Stimulated activated memory B cell treated with anti-CD40 and anti-IgM and Interleukin-4, amounts not matched to agents 10 μg/mL and 1 μg/mL and 100 μg/mL, for 72 hours (primary cell): ENCODE measurements at regions not wholly inside any gene's neighbourhood (a gene's known extent, or its start where the extent isn't known, plus 50 kb on each side); places are given as distances from the start of the nearest gene placed in this dataset.
A peak's percentile ranks its signal among the peaks of the same experiment; 100 is the strongest.

Experiments used
- ATAC-seq: fragments of 150-1000 bp; cut with Tn5 transposase; 2 replicates; pipeline ENCODE4 v1.10.0; 2021
- H3K27ac Mint-ChIP-seq: one replicate; pipeline ENCODE4 v1.8.0; 2022; ENCODE audit warnings: mild to moderate bottlenecking, mixed read lengths
- H3K27me3 Mint-ChIP-seq: one replicate; pipeline ENCODE4 v1.8.0; 2022; ENCODE audit warnings: mixed read lengths
- H3K36me3 Mint-ChIP-seq: one replicate; pipeline ENCODE4 v1.8.0; 2022; ENCODE audit warnings: mixed read lengths
- H3K4me1 Mint-ChIP-seq: one replicate; pipeline ENCODE4 v1.8.0; 2022; ENCODE audit warnings: mixed read lengths
- H3K4me3 Mint-ChIP-seq: one replicate; pipeline ENCODE4 v1.8.0; 2022; ENCODE audit warnings: mild to moderate bottlenecking, moderate library complexity, mixed read lengths
- H3K9me3 Mint-ChIP-seq: one replicate; pipeline ENCODE4 v1.8.0; 2022; ENCODE audit warnings: mixed read lengths

DNA sequence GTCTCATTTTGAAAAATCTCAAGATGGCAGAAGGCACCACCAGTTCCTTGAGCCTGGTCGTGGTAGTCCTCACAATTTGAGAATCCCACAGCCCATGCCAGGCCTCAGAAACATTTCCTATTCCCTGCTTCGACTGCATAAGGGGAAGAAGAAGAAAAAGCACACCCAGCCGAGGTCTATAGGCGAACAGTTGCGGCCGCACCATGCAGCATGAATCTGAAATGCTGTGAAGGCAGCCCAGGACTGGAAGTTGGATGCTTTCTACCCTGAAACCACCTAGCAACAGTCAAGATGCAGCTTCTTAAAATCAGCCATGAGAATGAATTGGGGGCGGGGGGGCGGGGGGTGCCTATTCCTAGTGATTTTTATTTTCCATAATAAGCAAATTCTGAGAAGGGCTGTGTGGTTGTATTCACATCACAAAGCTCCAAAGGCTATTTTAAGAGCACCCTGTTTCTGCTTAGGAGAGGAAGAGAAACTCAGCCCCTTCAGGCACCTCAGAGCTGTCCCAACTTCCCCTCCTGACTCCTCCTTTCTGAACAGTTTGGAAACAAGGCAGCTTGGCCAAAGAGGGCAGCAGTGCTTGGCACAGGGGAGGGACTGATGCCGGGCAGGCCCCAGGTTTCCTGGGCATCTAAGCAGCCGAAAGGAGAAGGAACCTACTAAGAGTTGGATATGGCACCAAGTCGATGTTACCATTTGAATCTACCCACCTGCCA lies 172.5 kb upstream of the FOXN3 start:
- Mint-ChIP-seq H3K27ac (peak overlapping the region; percentile 76), H3K4me1 (peaks cover 68% of the 10 kb centered on the region), H3K4me3 (peak overlapping the region; percentile 16), H3K9me3 (peaks cover 13% of the 10 kb centered on the region), H3K27me3 (no peaks in the 10 kb centered on the region), H3K36me3 (peaks cover 43% of the 10 kb centered on the region)
- peak; percentile 89 for ATAC-seq

DNA sequence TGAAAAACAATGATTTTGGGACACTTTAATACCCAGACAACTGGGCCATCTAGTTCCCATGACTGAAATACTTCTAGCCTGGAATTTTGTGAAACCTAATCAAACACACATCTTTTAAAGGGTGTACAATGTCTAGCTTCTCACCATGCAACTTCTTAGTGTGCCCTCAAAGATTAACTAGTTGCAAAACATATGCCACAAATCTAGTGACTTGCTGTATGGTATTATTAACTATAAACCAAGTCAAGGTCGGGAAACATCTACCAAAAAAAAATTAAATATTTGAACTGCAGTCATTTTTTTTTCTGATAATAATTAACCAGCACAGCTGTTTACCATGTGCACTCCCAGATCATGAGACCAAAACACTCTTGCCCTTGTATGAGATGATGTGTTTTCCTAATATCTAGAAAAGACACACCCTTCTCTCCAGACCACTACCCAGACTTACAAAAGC lies 171.8 kb upstream of the FOXN3 start:
- peaks cover 13% of the 10 kb centered on the region for H3K9me3 Mint-ChIP-seq
- peaks cover 68% of the 10 kb centered on the region for H3K4me1 Mint-ChIP-seq
- peaks cover 36% of the 10 kb centered on the region for H3K36me3 Mint-ChIP-seq
- peak overlapping the region; percentile 16 for H3K4me3 Mint-ChIP-seq
- no peak for ATAC-seq
- H3K27me3 Mint-ChIP-seq, result no peaks in the 10 kb centered on the region
- H3K27ac Mint-ChIP-seq, result peak overlapping the region; percentile 76

DNA sequence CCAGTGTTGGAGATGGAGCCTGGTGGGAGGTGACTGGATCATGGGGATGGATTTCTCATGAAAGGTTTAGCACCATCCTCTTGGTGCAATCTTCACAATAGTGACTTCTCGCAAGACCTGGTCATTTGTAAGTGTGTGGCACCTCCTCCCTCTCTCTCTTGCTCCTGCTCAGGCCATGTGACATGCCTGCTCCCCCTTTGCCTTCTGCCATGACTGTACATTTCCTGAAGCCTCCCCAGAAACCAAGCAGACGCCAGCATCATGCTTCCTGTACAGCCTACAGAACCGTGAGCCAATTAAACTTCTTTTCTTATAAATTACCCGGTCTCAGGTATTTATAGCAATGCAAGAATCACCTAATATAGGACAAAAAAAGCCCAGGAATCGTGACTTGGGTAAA lies 171.0 kb upstream of the FOXN3 start:
- H3K4me1 Mint-ChIP-seq, result peaks cover 75% of the 10 kb centered on the region
- peak overlapping the region; percentile 76 for H3K27ac Mint-ChIP-seq
- peaks cover 32% of the 10 kb centered on the region for H3K36me3 Mint-ChIP-seq

DNA sequence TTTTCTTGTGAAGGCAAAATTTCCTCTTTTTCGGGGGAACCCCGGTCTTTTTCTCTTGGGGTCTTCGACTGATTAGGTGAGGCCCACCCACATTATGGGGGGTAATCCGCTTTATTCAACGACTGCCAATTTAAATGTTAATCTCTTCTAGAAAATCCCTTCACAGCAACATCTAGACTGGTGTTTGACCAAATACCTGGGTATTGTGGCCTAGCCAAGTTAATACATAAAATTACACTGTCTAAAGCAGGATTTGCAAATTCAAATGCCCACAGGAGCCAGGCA lies 170.0 kb upstream of the FOXN3 start:
- peaks cover 67% of the 10 kb centered on the region for H3K4me1 Mint-ChIP-seq
- no peak overlapping the region for H3K27ac Mint-ChIP-seq
- H3K36me3 Mint-ChIP-seq, result peaks cover 31% of the 10 kb centered on the region
- H3K9me3 Mint-ChIP-seq, result peaks cover 8% of the 10 kb centered on the region
- no peak overlapping the region for H3K4me3 Mint-ChIP-seq
- ATAC-seq, result no peak
- H3K27me3 Mint-ChIP-seq, result no peaks in the 10 kb centered on the region

More for the DNA sequence above, 171.0 kb upstream of the FOXN3 start:
- Mint-ChIP-seq H3K4me3 (no peak overlapping the region), H3K9me3 (peaks cover 13% of the 10 kb centered on the region), H3K27me3 (no peaks in the 10 kb centered on the region)
- no peak for ATAC-seq

DNA sequence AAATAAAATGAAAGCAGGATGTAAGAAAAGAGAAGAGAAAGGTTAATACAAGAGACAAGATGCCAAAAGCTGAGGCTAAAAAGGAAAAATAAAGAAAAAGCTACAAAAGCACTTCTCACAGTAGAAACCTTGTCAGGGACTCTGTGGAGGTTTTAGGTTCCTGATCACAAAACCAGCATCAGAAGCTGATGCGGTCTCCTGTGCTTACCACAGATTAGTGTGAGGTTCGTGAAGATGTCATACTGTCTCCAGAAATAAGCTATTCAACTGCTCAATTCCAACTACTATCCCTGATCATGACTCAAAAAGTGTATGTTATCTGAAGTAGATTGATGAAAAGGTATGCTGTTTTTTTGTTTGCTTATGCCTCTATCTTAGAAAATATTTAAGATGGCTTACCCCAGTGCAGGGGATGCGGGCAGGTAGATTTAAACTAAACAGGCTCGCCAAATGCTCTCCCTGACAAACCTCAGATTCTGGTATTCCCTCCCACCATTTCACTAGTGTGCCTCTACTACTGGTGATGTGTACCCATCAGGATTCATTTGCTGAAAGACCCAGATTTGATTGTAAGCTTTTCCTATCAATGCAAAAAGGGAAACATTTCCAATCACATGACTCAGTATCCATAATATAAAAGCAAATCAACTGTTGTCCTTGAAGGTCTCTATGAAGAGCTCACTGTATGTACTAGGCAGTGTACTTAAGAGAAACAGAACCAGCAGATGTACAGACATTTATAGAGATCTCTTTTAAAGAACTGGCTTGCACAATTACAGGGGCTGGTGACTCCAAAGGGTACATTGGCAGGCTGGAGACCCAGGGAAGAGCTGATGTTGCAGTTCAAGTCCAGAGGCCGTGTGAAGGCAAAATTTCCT lies 169.5 kb upstream of the FOXN3 start:
- no peak for ATAC-seq
- Mint-ChIP-seq H3K9me3 (peaks cover 2% of the 10 kb centered on the region), H3K36me3 (peaks cover 31% of the 10 kb centered on the region), H3K4me3 (no peak overlapping the region), H3K27me3 (no peaks in the 10 kb centered on the region), H3K4me1 (peaks cover 62% of the 10 kb centered on the region), H3K27ac (no peak overlapping the region)

DNA sequence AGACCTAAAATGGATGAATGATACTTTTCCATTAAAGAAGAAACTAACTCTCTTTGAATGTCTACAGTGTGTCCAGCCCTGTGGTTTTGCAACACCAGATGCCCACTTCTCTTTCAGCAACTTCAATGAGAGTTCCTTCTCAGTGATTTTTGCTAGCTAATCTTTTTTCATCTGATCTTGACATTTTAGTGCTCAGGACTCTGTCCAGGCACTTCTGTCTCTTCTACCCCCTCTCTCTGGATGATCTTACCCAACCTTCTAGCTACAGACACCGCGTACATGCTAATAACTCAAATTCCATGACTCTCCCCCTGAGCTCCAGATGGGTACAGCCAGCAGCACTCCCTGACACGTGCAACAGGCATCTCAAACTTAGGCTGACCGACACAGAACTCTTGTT lies 161.1 kb upstream of the FOXN3 start:
- ATAC-seq, result no peak
- H3K9me3 Mint-ChIP-seq, result no peaks in the 10 kb centered on the region
- no peaks in the 10 kb centered on the region for H3K27me3 Mint-ChIP-seq

DNA sequence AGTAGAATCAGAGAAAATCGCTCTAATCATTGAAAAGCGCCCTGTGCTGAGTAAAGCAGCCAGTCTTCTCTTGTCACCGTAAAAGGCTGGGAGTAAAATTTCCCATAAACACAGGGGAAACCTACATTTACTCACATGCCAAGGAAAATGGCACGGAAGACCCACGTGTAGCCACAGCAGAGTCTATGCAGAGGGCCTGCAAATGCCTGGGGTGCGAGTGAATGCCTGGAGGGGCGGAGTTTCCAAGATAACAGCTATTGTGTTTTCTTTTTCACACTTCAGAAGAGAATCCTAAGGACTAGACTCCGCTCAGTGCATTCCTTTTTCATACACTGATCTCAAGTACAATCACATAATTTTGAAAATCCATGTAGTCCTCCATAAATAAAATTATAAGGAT lies 159.9 kb upstream of the FOXN3 start:
- ATAC-seq, result no peak
- no peak overlapping the region for H3K27ac Mint-ChIP-seq
- peaks cover 31% of the 10 kb centered on the region for H3K4me1 Mint-ChIP-seq
- H3K36me3 Mint-ChIP-seq, result peaks cover 33% of the 10 kb centered on the region
- no peak overlapping the region for H3K4me3 Mint-ChIP-seq
- no peaks in the 10 kb centered on the region for H3K27me3 Mint-ChIP-seq
- H3K9me3 Mint-ChIP-seq, result no peaks in the 10 kb centered on the region

More for the DNA sequence above, 161.1 kb upstream of the FOXN3 start:
- Mint-ChIP-seq H3K27ac (peak overlapping the region; percentile 1), H3K4me3 (no peak overlapping the region), H3K4me1 (peaks cover 23% of the 10 kb centered on the region), H3K36me3 (peaks cover 42% of the 10 kb centered on the region)

DNA sequence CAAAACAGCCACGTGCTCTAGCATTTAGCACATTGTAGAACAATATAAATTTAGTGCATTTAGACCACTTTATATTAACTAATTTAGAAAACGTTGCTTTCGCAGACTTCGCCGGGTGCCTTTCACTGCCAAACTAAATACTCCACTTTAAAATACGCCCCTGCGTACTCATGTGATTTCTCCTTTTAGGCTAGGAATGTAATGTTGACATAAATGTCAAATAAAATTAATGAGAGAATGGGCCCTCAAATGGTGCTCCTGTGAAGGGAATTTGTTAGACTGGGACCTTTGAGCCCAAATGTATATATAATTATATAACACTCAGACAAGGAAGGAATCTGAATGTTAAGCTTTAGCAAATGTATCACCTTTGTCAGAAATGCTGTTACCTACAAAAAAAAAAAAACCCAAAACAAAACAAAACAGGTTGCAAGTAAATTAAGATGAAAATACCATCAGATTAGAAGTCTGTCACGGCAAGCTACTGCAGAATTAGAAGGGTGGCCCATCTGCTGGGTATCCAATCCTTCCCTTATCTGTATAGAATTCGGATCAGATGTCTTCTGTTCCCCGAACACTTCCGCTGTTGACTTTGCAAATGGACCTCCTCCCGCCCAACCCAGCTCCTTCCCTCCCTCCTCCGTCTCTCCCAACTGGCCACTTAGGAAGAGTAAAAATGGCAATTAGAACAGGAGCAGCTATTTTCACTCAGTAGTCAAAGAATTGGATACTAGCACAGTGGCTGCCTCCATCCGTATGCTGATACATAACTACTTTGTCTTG lies 159.3 kb upstream of the FOXN3 start:
- no peak for ATAC-seq
- H3K4me3 Mint-ChIP-seq, result no peak overlapping the region
- no peaks in the 10 kb centered on the region for H3K27me3 Mint-ChIP-seq
- H3K27ac Mint-ChIP-seq, result no peak overlapping the region
- peaks cover 27% of the 10 kb centered on the region for H3K36me3 Mint-ChIP-seq
- peaks cover 31% of the 10 kb centered on the region for H3K4me1 Mint-ChIP-seq
- H3K9me3 Mint-ChIP-seq, result no peaks in the 10 kb centered on the region

DNA sequence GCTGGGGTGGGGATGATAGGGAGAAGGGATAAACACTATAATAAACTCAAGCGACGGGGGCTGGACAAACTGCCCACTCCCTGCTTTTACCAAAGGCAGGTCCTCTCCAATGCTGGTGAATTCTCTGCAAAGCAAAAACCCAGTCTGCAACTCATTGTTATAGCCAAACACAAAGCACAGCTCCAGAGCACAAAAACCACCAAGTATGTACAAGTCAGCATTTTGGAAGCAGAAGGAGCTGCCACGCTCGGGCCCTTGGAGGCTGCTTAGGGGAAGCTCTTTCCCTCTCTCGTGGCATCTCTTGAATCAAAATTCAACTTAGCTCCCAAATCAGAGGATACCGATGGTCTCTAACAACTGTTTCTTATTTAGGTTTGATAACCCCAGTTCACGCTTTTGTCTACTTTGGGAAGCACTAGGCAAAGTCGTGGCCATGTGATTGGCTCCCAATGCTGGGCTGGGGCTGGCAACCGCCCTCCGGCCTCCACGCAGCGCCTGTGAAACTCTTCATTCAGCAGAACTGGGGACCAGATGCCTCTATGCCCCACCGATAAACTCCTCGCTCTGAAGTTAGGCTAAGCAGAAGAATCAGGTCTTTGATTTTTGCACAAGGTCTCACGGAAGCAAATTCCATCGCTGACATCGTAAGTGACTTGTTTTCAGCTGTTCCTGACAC lies 158.5 kb upstream of the FOXN3 start:
- no peaks in the 10 kb centered on the region for H3K9me3 Mint-ChIP-seq
- ATAC-seq, result no peak
- H3K27me3 Mint-ChIP-seq, result no peaks in the 10 kb centered on the region
- peaks cover 23% of the 10 kb centered on the region for H3K36me3 Mint-ChIP-seq
- H3K4me1 Mint-ChIP-seq, result peaks cover 31% of the 10 kb centered on the region
- H3K27ac Mint-ChIP-seq, result no peak overlapping the region
- no peak overlapping the region for H3K4me3 Mint-ChIP-seq

DNA sequence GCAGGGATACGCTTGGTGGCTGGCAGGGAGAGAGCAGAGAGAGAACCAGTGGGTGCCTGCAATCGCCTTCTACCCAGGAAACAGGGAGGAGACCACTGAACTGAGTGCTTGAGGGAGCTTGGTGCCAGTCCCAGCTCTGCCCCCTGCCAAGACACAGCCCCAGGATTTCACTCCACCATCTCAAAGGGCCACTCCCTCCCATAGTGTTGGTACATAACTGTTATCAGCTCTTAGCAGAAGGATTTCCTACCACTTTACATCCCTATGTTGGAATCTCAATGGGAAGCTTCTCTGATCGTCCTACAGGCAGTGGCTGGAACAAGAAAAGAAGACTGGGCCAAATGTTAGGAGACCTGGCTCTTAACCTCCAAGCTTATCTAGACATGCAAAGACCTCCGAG lies 157.4 kb upstream of the FOXN3 start:
- no peak overlapping the region for H3K4me3 Mint-ChIP-seq
- H3K27ac Mint-ChIP-seq, result no peak overlapping the region
- no peaks in the 10 kb centered on the region for H3K27me3 Mint-ChIP-seq

DNA sequence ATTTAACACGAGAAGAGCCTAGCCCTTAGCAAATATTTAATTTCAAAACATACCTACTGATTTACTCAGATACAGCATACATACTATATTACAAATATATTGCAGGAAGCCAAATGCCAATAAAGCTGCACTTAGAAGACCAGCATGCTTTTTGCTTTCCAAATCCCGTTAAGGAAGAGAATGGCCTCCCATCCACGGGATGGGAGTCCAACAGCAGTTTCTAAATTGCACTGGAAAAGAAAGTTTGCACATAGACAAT lies 156.3 kb upstream of the FOXN3 start:
- Mint-ChIP-seq H3K4me3 (no peak overlapping the region), H3K27me3 (no peaks in the 10 kb centered on the region), H3K36me3 (peaks cover 13% of the 10 kb centered on the region), H3K4me1 (peaks cover 34% of the 10 kb centered on the region), H3K27ac (no peak overlapping the region), H3K9me3 (no peaks in the 10 kb centered on the region)
- no peak for ATAC-seq

More for the DNA sequence above, 157.4 kb upstream of the FOXN3 start:
- no peak for ATAC-seq
- Mint-ChIP-seq H3K36me3 (peaks cover 19% of the 10 kb centered on the region), H3K4me1 (peaks cover 31% of the 10 kb centered on the region), H3K9me3 (no peaks in the 10 kb centered on the region)

DNA sequence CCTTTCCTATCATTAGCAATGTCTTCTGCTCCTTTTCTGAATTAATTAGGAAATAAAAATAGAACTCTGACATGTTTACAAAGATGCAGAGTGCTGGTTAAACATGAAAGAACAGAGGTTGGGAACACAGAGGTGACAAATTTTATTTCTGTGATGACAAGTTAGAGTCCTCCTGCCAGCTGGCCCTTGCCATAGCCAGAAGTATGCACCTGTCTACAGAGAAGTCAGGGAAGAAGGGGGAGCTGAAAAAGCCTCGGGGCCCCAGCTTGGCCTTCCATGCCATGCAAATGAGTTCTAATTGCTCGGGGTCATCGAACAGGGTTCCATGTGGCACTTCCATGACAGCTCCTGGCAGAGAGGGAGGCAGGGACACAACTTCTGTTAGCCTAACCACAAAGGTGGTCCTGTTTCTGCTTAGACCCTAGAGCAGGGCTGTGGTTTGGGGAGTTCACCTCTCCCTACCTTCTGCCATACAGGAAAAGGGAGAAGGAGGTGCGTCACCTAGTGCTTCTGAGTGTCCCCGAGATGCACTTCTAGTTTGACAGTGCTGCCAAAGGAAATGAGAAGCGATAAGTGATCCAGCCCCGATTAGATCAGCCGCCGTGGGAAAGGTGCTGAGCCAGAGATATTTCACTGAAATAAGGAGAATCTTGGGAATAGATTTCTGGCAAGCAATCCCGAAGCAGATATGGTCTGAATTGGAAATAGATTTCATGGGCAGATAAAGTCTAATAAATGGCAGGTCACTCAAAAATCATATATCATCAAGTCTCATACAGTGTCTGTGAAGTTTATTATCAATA lies 155.8 kb upstream of the FOXN3 start:
- no peak overlapping the region for H3K4me3 Mint-ChIP-seq
- no peak overlapping the region for H3K27ac Mint-ChIP-seq
- peaks cover 36% of the 10 kb centered on the region for H3K4me1 Mint-ChIP-seq
- no peak for ATAC-seq
- H3K36me3 Mint-ChIP-seq, result peaks cover 16% of the 10 kb centered on the region
- no peaks in the 10 kb centered on the region for H3K9me3 Mint-ChIP-seq
- H3K27me3 Mint-ChIP-seq, result no peaks in the 10 kb centered on the region

DNA sequence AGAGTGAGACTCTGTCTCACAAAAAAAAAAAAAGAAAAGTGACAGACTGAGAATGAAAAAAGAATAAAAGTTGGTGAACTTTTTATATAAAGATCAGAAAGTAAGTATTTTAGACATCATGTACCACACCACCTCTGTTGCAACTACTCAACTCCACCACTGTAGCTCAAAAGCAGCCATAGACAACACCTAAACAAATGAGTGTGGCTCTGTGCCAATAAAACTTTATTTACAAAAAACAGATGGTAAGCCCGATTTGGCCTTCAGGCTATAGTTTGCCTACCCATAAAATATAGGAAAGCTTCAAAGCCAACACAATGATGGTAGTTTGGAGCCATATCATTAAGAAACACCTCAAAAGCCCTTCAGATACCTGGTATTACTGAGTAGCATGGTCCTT lies 154.5 kb upstream of the FOXN3 start:
- Mint-ChIP-seq H3K36me3 (peaks cover 12% of the 10 kb centered on the region), H3K9me3 (no peaks in the 10 kb centered on the region), H3K4me1 (peaks cover 45% of the 10 kb centered on the region), H3K27ac (no peak overlapping the region), H3K4me3 (no peak overlapping the region), H3K27me3 (no peaks in the 10 kb centered on the region)
- ATAC-seq, result no peak

DNA sequence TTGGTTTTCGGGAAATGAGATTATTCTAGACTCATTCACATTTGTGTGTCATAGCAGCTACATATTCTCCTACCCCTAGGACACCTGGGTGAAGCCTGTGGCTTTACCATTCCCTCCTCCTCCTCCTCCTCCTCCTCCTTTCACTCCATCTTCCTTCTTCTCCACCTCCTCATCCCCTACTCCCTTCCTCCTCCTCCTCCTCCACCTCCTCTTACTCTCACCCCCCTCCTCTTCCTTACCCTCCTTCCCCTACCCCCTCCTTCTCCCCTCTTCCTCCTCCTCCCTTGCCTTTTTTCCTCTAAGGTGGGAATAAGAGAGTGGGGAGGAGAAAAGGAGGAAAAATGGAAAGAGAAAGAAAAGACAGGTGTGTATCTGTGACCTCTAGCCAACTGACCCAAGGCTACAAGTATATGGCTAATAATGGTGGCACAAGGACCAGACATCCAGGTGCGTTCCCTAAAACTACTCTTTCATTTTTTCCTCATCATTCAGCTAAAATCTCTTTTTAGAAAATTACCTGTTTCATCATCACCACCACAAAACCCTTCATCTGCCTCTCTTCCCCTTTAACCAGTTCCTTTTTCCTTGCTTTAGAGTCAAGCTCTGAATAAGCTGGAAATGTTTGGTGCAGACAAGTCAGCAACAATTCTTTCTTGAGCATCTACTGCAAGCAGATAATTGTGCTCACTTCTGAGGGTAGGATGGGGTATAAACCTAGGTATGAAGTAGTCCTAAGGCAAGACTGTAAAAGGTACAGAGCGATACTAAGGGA lies 149.8 kb upstream of the FOXN3 start:
- Mint-ChIP-seq H3K36me3 (peaks cover 20% of the 10 kb centered on the region), H3K4me3 (no peak overlapping the region), H3K27ac (peak overlapping the region; percentile 43), H3K27me3 (no peaks in the 10 kb centered on the region), H3K4me1 (peaks cover 53% of the 10 kb centered on the region), H3K9me3 (no peaks in the 10 kb centered on the region)
- ATAC-seq, result no peak
